HG02571 (cell line): ENCODE measurements at regions not wholly inside any gene's neighbourhood (a gene's known extent, or its start where the extent isn't known, plus 50 kb on each side); places are given as distances from the start of the nearest gene placed in this dataset.

Source experiments
- ATAC-seq: cut with Tn5 transposase; IDR thresholded peaks from one replicate; pipeline ENCODE4 v1.9.1; 2021; ENCODE audit warnings: mild to moderate bottlenecking, moderate library complexity; ENCODE audit not compliant: unreplicated experiment

GRCh38 chr6:93799226-93799625 is 379.9 kb upstream of the EPHA7 start:
- ATAC-seq, result no peak

- ATAC-seq, result no peak
Measured at GRCh38 chr6:93794166-93794565, 374.8 kb upstream of the EPHA7 start.

GRCh38 chr6:93792746-93793145 is 373.4 kb upstream of the EPHA7 start:
- no peak for ATAC-seq

- ATAC-seq, result no peak
Measured at GRCh38 chr6:93790981-93791380, 371.6 kb upstream of the EPHA7 start.

- ATAC-seq, result no peak
Measured at GRCh38 chr6:93789532-93789931, 370.2 kb upstream of the EPHA7 start.

GRCh38 chr6:93787841-93788240 is 368.5 kb upstream of the EPHA7 start:
- no peak for ATAC-seq

- no peak for ATAC-seq
Measured at GRCh38 chr6:93786474-93787330, 367.3 kb upstream of the EPHA7 start.

- ATAC-seq, result no peak
Measured at GRCh38 chr6:93785694-93786030, 366.3 kb upstream of the EPHA7 start.

GRCh38 chr6:93784794-93785693 is 365.7 kb upstream of the EPHA7 start:
- ATAC-seq, result no peak

- ATAC-seq, result no peak
Measured at GRCh38 chr6:93779086-93779841, 359.9 kb upstream of the EPHA7 start.

GRCh38 chr6:93759190-93759589 is 339.8 kb upstream of the EPHA7 start:
- ATAC-seq, result no peak

- ATAC-seq, result no peak
Measured at GRCh38 chr6:93751969-93752368, 332.6 kb upstream of the EPHA7 start.

GRCh38 chr6:93749930-93750329 is 330.6 kb upstream of the EPHA7 start:
- ATAC-seq, result no peak

GRCh38 chr6:93749191-93749590 is 329.8 kb upstream of the EPHA7 start:
- ATAC-seq, result no peak

- no peak for ATAC-seq
Measured at GRCh38 chr6:93746892-93747291, 327.5 kb upstream of the EPHA7 start.

- ATAC-seq, result no peak
Measured at GRCh38 chr6:93745306-93745705, 325.9 kb upstream of the EPHA7 start.

- no peak for ATAC-seq
Measured at GRCh38 chr6:93735099-93735498, 315.7 kb upstream of the EPHA7 start.

GRCh38 chr6:93731306-93731705 is 311.9 kb upstream of the EPHA7 start:
- no peak for ATAC-seq

GRCh38 chr6:93728150-93728549 is 308.8 kb upstream of the EPHA7 start:
- ATAC-seq, result no peak

GRCh38 chr6:93727447-93727846 is 308.1 kb upstream of the EPHA7 start:
- ATAC-seq, result no peak

GRCh38 chr6:93721386-93722048 is 302.2 kb upstream of the EPHA7 start:
- no peak for ATAC-seq
